Neural crest cell (in vitro differentiated cells): ENCODE measurements at regions not wholly inside any gene's neighbourhood (a gene's known extent, or its start where the extent isn't known, plus 50 kb on each side); places are given as distances from the start of the nearest gene placed in this dataset.

Experiments used
- DNase-seq: peaks from one replicate; pipeline ENCODE4 v3.0.0; 2021; ENCODE audit warnings: low read depth, mixed read lengths, low spot score
- H3K27ac Mint-ChIP-seq: one replicate; pipeline ENCODE4 v1.8.0; 2021; ENCODE audit warnings: mild to moderate bottlenecking, mixed read lengths; ENCODE audit not compliant: unreplicated experiment
- H3K27me3 Mint-ChIP-seq: 2 replicates; pipeline ENCODE4 v1.8.0; 2021; ENCODE audit warnings: low read depth, mild to moderate bottlenecking, mixed read lengths
- H3K36me3 Mint-ChIP-seq: 2 replicates; pipeline ENCODE4 v1.8.0; 2021; ENCODE audit warnings: low read depth, mild to moderate bottlenecking, mixed read lengths
- H3K4me1 Mint-ChIP-seq: 2 replicates; pipeline ENCODE4 v1.8.0; 2021; ENCODE audit warnings: mixed read lengths
- H3K4me3 Mint-ChIP-seq: one replicate; pipeline ENCODE4 v1.8.0; 2021; ENCODE audit warnings: mild to moderate bottlenecking, mixed read lengths
- H3K9me3 Mint-ChIP-seq: 2 replicates; pipeline ENCODE4 v1.8.0; 2021; ENCODE audit warnings: mixed read lengths
- TF ChIP-seq, protein P1 (sequence below): fragments of 200-600 bp; sonication (generic); conservative IDR thresholded peaks from 2 replicates; pipeline ENCODE4 v1.5.0; 2021; ENCODE audit warnings: antibody characterized with exemption, mild to moderate bottlenecking

DNA sequence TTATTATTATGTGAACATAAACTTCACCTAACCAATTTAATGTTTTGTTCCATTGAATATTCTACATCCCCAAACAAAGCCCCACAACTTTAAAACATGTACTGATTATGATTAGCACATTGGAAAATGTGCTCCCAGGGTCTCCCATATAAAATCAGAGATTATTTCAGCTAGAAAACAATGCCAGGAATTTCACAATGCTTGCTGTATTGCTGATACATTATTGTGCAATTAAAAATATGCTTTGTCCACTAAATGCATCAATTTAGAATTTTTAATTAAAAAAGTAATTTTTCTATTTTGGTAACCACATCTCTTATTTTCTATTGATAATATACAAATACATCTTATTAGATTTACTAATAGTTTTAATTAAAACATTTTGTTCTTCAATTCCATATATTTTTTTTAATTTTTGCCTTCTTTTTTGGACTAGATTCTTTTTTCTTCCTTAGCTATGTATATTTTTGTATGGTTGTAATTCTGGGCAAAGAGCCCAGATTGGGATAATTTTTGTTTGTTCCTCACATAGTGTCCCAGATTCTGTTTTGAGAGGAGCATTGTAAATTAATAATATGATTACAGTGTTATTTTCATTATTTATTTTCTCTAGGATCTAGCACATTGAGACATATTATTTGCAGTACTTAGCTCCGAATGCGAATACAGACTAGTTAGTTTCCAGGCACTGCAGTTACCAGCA is 241.5 kb upstream of the CDH18 start:
- H3K27ac Mint-ChIP-seq, result no peak overlapping the region
- no peaks in the 10 kb centered on the region for H3K9me3 Mint-ChIP-seq
- TF ChIP-seq, protein P1, sequence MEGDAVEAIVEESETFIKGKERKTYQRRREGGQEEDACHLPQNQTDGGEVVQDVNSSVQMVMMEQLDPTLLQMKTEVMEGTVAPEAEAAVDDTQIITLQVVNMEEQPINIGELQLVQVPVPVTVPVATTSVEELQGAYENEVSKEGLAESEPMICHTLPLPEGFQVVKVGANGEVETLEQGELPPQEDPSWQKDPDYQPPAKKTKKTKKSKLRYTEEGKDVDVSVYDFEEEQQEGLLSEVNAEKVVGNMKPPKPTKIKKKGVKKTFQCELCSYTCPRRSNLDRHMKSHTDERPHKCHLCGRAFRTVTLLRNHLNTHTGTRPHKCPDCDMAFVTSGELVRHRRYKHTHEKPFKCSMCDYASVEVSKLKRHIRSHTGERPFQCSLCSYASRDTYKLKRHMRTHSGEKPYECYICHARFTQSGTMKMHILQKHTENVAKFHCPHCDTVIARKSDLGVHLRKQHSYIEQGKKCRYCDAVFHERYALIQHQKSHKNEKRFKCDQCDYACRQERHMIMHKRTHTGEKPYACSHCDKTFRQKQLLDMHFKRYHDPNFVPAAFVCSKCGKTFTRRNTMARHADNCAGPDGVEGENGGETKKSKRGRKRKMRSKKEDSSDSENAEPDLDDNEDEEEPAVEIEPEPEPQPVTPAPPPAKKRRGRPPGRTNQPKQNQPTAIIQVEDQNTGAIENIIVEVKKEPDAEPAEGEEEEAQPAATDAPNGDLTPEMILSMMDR, result no peak
- H3K36me3 Mint-ChIP-seq, result no peaks in the 10 kb centered on the region
- no peaks in the 10 kb centered on the region for H3K4me1 Mint-ChIP-seq
- no peak overlapping the region for H3K4me3 Mint-ChIP-seq
- DNase-seq, result no peak
- H3K27me3 Mint-ChIP-seq, result no peaks in the 10 kb centered on the region

DNA sequence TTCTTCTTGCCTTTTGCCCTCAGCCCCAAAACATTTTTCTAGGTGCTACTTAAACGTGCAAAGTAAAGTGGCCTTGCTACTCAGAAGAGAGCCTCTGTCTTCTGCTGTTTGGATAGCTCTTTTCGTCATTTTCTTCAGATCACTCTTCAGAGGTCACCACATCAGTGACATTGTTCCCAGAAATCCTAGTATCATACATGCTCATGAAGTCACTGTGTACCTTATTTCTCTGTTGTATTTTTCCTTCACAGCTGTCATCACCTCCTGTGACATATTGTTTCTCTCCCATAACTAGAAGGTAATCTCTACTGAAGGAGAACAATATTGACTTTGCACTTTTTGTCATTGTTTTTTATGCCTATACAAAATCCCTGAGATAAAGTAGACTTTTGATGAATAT is 237.0 kb upstream of the CDH18 start:
- TF ChIP-seq, protein P1, result no peak
- no peak overlapping the region for H3K4me3 Mint-ChIP-seq
- H3K4me1 Mint-ChIP-seq, result no peaks in the 10 kb centered on the region
- H3K27ac Mint-ChIP-seq, result no peak overlapping the region
- H3K27me3 Mint-ChIP-seq, result no peaks in the 10 kb centered on the region
- H3K36me3 Mint-ChIP-seq, result no peaks in the 10 kb centered on the region
- DNase-seq, result no peak
- H3K9me3 Mint-ChIP-seq, result no peaks in the 10 kb centered on the region

DNA sequence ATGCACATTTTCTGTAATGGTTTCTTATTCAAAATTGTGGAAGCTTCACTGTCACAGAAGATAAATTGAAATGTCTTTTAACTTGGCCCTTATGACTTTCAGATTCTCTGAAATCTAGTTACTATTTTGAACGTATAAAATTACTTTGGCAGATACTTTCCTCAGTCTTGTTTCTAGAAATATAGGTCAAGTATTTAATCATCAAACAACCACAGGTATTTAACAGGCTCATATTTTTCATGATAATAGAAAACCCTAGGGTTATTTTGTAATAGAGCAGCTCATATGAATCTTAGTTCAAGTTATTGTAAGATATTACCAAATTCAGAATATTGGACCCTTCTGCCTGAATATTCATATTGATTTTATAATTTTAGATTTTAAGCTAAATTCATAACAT is 236.0 kb upstream of the CDH18 start:
- Mint-ChIP-seq H3K27me3 (no peaks in the 10 kb centered on the region), H3K36me3 (no peaks in the 10 kb centered on the region), H3K4me1 (no peaks in the 10 kb centered on the region), H3K27ac (no peak overlapping the region), H3K4me3 (no peak overlapping the region), H3K9me3 (no peaks in the 10 kb centered on the region)
- TF ChIP-seq, protein P1, result no peak
- no peak for DNase-seq

- H3K36me3 Mint-ChIP-seq, result no peaks in the 10 kb centered on the region
- peaks cover 2% of the 10 kb centered on the region for H3K9me3 Mint-ChIP-seq
- H3K4me3 Mint-ChIP-seq, result no peak overlapping the region
- TF ChIP-seq, protein P1, result no peak
- no peaks in the 10 kb centered on the region for H3K4me1 Mint-ChIP-seq
- H3K27me3 Mint-ChIP-seq, result no peaks in the 10 kb centered on the region
- no peak overlapping the region for H3K27ac Mint-ChIP-seq
- DNase-seq, result no peak
Measured at GRCh38 chr5:20223451-20223850, 235.5 kb upstream of the CDH18 start.

DNA sequence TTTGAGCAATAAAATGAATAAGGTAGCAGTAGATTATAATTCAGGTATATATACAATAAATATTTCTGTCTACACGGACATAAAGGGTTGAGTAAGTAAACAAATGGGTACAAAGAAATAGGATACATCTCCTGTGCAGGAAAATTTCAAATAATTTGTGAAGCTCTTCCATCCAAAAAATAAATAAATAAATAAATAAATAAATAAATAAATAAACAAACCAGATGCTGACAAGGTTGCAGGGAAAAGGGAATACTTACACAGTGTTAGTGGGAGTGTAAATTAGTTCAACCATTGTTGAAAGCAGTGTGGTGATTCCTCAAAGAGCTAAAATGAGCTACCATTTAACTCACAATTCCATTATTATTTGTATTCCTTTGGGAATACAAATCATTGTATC is 227.3 kb upstream of the CDH18 start:
- DNase-seq, result no peak
- Mint-ChIP-seq H3K36me3 (no peaks in the 10 kb centered on the region), H3K9me3 (peaks cover 6% of the 10 kb centered on the region), H3K4me3 (no peak overlapping the region), H3K27me3 (no peaks in the 10 kb centered on the region), H3K4me1 (no peaks in the 10 kb centered on the region), H3K27ac (no peak overlapping the region)
- TF ChIP-seq, protein P1, result no peak
